IPS-NIHi11 (cell line): ENCODE measurements at regions not wholly inside any gene's neighbourhood (a gene's known extent, or its start where the extent isn't known, plus 50 kb on each side); places are given as distances from the start of the nearest gene placed in this dataset.

Experiments
- DNase-seq: peaks from one replicate; pipeline ENCODE4 v3.0.0; 2012; ENCODE audit warnings: mixed read lengths, low spot score

DNA sequence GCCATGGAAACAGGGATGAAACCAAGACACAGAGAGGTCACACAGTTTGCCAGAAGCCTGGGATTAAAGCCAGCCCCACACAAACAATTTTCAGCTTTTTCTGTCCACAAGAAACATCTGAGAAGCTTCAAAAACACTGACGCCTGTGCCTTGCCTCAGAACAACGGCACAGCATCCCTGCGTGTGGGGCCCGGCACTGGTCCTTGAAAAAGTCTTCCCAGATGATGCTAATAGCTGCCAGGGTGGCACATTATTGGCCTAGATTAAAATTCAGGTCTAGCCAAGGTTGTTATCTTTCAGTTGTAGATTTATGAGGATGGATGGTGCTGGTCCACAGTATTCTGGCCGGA is 321.4 kb downstream of the HAPSTR1 start:
- no peak for DNase-seq

- no peak for DNase-seq
Measured at GRCh38 chr16:9415545-9415944, 324.1 kb downstream of the HAPSTR1 start.

DNA sequence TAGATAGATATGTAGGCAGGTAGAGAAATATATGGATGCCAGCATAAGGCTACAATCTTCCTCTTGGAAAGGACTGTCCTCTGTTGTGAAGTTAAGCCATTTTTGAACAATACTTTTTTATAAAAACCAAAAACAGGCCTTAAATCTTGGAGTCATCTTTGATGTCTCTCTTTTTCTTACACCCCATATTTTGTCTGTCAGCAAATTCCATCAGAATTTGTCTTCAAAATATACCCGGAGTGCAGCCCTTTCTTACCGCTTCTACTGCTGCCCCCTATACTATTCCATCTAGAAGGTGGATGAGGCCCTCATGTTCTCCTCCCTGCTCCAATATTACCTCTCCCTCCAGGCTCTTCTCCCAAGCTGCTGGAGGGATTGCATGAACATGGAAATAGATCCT is 326.5 kb downstream of the HAPSTR1 start:
- no peak for DNase-seq

- no peak for DNase-seq
Measured at GRCh38 chr16:9419161-9419560, 327.7 kb downstream of the HAPSTR1 start.

- no peak for DNase-seq
Measured at GRCh38 chr16:9422762-9423513, 331.5 kb downstream of the HAPSTR1 start.

- no peak for DNase-seq
Measured at GRCh38 chr16:9425236-9425635, 333.8 kb downstream of the HAPSTR1 start.

DNA sequence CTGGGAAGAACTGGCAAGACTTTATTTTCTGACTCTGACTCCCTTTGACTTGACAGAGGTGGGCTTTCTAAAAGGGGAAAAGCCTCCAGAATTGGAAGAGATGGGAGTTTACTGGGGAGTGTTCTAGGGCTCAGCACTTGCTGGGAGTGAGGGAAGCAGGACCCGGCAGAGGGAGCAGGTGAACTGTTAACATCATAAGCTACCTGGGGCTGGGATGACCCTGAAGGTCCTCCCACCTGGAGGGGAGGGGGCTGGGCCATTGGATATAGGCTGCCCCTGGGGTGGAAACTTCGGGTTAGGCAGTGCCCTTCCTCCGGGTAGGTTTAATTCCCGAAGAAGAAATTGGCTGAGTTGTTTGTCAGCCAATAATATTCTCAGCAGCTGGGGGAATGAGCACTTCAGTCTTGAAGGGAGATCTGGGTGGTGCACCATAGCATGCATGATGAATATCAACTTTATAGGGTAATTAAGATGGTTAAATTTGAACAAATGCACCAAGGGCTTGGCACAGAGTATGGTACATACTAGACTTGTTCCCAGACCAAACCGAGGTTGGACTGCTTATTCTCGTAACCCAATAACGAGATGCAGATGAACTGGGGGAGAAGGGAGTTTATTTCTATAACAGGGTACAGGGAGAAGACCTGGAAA is 337.0 kb downstream of the HAPSTR1 start:
- DNase-seq, result no peak

- DNase-seq, result no peak
Measured at GRCh38 chr16:9429646-9430330, 338.3 kb downstream of the HAPSTR1 start.

- no peak for DNase-seq
Measured at GRCh38 chr16:9434659-9435058, 343.2 kb downstream of the HAPSTR1 start.

GRCh38 chr16:9436175-9436574 is 344.7 kb downstream of the HAPSTR1 start:
- no peak for DNase-seq

GRCh38 chr16:9437115-9437514 is 345.7 kb downstream of the HAPSTR1 start:
- no peak for DNase-seq

- no peak for DNase-seq
Measured at GRCh38 chr16:9438991-9439390, 347.5 kb downstream of the HAPSTR1 start.

GRCh38 chr16:9441012-9441411 is 349.6 kb downstream of the HAPSTR1 start:
- DNase-seq, result peak; percentile 21

DNA sequence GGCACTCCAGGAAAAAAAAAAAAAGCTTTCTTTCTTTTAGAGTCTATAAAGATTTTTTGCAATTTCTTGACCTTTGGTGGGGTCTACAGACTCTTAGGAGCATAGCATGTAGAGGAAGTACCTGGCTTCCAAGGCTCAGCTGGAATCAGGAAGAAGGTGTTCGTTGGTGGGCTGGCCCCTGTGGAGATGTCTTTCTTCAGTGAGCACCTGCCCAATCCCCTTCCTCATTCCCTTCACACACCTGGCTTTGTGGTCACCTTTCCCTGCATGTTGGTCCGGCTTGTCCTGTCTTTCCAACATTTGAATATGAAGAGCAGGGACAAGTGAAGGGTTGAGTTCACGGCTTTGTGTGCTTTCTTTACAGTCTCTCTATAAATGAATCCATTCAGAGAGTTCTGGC is 352.4 kb downstream of the HAPSTR1 start:
- DNase-seq, result no peak

DNA sequence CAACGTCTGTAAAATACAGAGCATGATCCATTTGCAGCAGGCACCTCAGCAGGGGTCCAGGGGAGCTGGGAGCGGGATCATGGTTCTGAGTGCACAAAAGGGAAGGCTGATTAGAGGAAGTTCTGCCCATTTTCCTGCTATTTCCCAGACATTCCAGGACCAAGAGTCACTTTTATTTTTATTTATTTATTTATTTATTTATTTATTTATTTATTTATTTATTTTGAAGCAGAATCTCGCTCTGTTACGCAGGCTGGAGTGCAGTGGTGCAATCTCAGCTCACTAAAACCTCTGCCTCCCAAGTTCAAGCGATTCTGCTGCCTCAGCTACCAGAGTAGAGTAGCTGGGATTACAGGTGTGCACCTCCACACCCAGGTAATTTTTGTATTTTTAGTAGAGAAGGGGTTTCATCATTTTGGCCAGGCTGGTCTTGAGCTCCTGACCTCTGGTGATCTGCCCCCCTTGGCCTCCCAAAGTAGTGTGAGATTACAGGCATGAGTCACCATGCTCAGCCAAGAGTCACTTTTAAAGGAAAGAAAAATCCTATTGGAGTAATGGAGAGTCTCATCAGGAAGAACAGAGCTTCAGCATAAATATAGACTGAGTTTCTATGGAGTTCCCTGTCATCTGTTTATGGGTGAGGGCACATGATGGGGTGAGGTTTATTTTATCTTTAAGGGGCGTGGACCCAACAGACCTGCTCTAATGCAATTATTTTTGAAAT is 355.2 kb downstream of the HAPSTR1 start:
- DNase-seq, result no peak

- DNase-seq, result no peak
Measured at GRCh38 chr16:9447195-9447551, 355.7 kb downstream of the HAPSTR1 start.

GRCh38 chr16:9447699-9448098 is 356.3 kb downstream of the HAPSTR1 start:
- DNase-seq, result no peak

GRCh38 chr16:9449597-9449996 is 358.2 kb downstream of the HAPSTR1 start:
- no peak for DNase-seq

- DNase-seq, result no peak
Measured at GRCh38 chr16:9457215-9457614, 365.8 kb downstream of the HAPSTR1 start.

DNA sequence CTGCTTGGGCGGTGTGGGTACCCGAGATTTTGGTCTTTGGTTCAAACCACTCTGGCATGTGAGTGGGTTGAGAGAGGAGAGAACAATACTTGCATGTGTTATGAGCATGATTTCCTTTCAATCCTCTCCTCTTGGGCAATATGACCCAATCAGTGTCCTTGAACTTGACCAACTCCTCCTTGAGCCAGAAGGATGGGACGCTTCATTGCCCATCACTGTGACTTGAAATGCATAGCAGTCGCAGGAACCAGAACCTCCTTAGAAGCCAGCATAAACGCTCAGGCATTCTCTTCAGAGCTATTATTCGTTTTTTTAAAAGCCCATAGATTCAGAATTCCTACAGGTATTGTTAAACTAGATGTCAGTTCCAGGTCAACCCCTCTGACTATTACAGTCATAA is 367.4 kb downstream of the HAPSTR1 start:
- DNase-seq, result no peak

DNA sequence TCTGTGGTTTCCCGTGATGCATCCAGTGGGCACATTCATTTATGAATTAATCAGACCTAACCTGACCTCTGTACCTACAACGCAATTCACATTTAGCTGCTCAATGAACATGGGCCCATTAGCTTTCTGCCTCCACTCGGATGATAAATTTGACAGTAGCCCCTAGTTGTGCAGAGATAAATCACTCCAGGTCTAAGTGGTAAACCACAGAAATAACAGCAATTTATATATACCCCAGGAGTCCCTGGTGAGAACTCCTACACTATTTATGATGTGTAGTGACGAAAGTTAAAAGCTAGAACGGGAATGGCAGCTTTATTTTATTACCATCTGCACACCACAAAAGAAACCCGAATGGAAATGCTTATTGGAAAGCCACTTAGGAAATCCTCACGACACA is 371.5 kb downstream of the HAPSTR1 start:
- DNase-seq, result no peak

DNA sequence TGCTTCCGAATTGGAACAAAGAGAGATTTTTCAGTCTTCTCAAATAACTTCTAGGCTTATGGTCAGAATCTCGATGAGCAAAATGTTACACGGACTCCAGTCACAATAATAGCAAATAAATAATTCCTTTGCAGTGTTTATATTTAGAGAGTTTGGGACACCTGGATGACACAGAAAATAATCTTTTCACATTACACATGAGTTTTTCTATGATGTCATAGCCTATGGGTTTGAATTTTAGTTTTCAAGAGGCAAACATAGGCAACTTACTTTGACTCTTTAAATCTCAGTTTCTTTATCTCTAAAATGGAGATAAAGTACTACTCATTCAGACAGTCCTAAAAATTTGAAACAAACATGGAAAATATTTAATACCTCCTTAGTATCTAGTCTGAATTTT is 372.0 kb downstream of the HAPSTR1 start:
- DNase-seq, result no peak

DNA sequence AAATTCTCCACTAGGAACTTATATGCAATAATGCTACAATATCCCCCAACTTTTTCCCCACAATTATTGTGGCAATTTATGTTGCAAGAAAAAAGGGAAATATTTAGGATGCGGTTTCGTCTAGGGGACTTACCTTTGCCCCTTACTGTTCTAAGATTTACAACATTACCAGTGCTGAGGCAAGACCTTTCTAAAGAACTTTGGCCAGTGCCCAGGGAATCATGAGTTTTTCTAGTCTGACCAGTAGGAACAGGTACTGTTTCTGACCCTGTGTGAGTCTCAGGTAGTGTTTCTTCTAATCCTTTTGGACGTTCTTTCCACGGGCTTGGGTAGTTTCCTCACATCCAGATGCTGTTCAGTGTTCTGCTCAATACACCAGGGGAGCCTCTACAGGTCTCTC is 373.7 kb downstream of the HAPSTR1 start:
- DNase-seq, result no peak
